Hematopoietic multipotent progenitor cell treated with erythropoietin and hydrocortisone succinate and interleukin-3 and kit ligand, for 8 days (in vitro differentiated cells): ENCODE measurements at regions not wholly inside any gene's neighbourhood (a gene's known extent, or its start where the extent isn't known, plus 50 kb on each side); places are given as distances from the start of the nearest gene placed in this dataset.
"Not testable (repeated sequence)": the region's sequence is repeated elsewhere in the genome, so short reads cannot be mapped to it uniquely, and the experiment has no call there.

Source experiments
- DNase-seq: peaks from one replicate; pipeline ENCODE4 v3.0.0-alpha.2; 2015

DNA sequence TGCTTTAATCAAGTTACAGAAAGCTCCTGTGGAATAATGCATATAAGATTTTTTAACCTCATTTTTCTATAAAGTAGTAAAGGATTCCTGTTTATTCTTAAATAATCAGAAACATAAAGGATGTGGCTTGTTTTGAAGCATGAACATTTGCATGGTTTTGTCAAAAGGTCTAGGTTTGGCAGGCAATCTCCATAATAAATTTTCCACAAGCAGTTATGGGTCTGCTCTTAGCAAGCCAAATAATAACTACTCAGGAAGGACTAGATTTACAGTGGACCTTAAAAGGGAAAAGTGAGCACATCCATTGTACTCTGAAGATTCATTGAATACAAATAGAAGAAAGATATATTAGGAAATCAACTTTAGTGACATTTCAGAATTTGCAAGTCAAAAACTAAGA is 407.3 kb upstream of the CBLB start:
- no peak for DNase-seq

DNA sequence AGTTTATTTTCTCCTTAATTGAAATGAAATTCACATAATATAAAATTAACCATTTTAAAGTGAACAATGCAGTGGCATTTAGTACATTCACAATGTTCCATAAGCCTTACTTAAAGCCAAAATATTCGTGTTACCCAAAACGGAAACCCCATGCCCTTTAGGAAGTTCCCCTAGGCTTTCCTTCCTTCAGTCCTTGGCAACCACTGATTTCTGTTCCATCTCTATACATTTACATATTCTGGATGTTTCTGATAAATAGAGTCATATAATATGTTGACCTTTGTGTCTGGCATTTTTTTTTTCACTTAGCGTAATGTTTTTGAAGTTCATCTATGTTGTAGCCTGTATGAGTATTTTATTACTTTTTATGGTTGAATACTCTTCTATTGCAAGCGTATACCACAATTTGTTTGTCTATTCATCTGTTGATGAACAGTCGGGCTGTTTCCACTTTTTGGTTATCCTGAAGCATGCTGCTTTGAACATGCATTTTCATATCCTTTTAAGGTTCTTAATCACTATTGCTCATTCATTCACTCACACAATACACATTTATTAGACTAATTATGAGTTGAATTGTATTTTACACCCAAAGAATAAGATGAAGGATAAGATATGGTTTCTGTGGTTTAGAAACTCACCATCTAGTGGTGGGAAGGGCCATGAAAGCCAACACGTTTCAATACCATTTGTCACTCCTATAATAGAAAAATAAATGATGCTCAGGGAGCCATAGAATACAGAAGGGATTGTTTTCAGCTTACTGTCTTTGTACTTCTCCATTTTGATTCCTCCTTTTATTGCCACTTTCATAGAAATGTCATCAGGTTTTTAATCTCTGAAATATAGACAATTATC is 408.2 kb upstream of the CBLB start:
- DNase-seq = no peak

DNA sequence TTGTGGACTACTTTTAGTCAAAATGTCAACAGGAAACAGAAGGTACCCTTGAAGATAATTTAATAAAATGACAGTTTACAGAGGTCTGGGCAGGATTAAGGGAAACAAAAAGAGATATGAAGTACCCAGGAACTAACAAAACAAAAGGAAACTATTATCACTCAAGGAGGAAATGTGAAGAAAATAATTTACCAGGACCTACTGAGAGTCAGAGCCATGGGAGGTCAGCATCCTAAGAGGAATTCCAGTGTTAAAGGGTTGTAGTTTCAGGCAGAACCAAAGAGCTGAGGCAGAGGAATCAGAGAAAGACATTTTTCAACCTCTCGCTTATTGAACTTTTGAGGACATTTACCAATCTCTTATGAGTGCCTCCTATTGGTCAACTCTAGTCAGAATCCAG is 408.9 kb upstream of the CBLB start:
- DNase-seq = no peak

DNA sequence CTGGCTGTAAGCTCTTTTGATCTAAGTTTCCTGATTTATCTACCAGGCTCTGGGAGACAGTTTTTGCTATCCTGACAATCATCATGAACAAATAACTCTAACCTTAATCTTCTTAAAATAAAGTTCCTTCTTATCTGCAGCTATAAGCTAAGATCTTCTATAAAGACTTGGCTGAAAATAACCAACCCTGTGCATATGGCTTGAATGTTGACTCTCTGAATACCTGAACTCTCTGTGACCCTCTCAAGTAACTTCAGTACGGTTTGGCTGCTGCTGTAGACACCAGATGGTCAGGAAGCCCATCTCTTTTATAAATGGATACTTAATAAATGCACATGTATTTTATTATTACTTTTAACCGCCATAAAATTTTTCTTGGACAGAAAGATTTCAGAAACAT is 412.4 kb upstream of the CBLB start:
- no peak for DNase-seq

DNA sequence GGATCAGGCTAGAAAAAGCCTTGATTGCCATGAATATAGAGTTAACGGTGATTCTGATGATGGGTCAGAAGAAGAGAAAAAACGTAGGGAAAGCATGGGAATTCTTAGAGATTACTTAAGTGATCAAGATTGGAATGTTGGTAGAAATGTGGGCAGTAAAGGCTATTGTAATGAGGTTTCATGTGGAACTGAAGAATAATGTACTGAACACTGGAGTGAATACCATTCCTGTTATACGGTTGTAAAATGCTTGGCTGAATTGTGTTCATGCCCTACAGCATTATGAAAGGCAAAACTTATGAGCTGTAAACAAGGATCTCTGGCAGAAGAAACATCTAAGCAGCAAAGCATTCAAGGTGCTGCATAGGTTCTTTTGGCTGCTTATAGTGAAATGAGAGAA is 414.1 kb upstream of the CBLB start:
- no peak for DNase-seq

DNA sequence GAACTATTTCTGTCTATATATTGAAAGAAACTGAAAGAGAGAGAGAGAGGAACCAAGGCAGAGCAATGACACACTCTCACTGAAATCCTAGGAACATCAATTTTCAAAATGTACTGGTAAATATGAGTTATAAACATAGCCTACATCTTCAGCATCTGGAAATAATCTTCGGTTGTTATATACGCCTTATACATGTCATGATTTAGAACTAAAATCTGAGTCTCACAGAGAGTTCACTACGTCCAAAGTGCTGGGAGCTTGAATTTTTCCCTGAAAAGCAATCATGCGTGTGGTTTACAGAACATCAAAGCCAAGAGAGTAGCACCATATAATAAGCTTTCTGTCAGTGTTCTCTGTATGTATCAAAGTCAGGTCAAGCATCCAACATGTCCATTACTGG is 420.0 kb upstream of the CBLB start:
- DNase-seq = no peak

DNA sequence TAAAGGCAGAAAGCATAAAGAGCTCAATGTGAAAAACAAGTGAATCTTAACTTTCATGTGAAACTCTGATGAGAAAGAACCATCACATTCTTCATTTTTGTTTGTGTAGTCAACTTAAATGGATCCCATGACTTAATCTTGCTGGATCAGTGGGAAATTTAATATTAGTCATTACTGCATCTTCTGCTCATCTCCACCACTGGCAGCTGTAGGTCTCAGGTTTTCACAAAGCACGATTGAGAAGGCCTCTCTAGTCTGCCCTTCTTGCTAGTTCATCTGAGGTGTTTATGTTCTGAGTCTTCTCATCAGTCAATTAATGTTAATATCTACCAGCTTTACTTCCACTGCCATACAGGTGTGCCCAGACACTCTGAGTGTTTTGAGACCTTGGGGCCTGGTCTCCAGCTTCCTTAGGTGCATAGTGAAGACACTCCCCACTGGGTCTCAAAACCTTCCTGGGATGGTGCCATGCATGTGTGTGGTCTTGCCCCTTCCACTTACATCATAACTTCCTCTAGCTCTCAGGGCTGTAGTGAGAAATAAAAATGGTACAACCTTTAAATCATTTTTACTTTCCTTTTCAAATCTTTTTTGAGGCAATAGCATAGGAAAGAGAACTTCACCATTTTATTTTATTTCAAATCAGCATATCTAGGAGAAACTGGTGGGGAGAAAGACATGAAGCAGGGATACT is 421.6 kb upstream of the CBLB start:
- no peak for DNase-seq

DNA sequence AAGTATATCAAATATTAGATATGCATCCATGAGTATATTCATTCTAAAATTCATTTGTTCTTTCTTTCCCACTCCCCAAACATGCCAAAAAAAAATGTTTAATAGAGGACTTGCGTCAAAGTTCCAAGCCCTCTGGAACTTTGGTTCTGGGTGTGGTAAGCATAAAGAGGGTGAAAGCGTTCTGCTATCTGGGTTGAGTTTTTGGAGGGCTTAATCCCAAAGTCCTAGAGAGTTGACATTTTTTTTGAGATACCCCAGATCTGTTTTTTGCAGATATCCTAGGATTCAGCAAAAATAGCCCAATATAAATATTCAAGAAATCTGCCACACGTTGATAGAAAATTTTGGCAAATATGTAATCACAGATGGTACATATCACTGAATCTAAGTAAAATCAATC is 424.3 kb upstream of the CBLB start:
- DNase-seq = no peak

DNA sequence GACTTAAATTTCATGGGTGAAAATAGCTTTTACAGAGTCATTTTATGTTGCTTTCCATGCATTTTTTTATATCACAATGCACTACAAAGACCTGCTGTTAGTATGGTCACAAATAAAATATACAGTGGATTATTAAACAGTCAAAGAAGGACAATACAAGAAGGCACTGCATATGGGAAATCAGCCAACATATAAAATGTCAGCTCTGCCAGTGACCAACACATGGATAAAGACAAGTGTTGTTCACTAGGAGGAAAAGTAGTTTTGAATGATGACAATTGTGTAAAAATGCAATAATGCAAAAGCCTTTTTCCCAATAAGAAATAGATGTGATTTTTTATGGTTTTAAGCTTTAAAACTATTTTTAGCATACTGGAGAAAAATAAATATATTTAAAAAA is 425.3 kb upstream of the CBLB start:
- DNase-seq = no peak

DNA sequence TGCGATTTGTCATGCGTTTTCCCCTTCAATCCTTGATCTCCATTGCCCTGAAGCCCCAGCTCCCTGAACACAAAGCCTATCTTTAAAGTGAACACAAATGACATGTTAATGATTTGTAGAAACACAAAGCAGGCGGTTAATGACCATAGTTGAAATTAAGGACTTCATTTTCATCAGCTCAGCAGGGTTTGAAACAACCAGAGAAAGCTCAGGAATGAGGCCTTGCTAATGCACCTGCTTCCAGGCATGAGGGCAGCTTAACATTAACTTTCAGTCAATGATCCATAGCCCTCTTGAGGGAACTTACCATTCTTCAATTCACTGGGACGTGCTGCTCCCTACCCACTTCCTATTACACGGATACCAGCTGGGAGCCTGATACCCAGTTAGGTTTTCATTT is 427.2 kb upstream of the CBLB start:
- no peak for DNase-seq

DNA sequence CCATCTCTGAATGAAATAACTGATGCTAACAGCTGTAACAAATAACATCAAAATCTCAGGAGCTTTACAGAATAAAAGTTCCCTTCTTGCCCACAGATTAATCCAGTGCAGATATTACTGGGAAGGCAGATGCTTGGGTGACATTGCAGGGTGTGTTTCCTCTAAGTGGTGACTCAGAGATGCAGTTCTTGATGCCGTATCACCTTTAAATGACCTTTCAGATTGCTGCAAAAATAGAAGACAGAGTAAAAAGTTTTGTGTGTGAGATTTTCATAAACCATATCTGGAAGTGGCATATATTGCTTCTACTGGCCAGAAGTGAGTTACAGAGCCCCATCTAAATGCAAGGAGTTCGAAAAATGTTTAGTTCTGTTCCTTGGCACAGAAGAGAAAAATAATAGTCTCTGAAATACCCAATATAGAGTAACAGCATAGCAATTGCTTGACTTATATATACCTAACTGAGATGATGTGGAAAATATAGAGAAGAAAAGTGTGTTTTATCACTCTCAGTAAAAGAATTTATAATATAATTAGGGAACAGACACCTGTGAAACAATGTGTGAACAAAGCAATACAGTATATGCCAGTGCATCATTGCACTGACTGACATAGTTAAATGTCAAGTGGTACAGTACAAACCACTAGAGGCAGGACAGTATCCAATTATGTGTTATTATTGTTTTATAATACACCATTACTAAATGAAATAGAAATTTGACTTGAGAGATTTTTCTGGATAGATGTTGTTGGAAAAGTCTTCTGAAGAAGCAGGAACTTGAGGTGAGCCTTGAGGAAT is 430.7 kb upstream of the CBLB start:
- no peak for DNase-seq

DNA sequence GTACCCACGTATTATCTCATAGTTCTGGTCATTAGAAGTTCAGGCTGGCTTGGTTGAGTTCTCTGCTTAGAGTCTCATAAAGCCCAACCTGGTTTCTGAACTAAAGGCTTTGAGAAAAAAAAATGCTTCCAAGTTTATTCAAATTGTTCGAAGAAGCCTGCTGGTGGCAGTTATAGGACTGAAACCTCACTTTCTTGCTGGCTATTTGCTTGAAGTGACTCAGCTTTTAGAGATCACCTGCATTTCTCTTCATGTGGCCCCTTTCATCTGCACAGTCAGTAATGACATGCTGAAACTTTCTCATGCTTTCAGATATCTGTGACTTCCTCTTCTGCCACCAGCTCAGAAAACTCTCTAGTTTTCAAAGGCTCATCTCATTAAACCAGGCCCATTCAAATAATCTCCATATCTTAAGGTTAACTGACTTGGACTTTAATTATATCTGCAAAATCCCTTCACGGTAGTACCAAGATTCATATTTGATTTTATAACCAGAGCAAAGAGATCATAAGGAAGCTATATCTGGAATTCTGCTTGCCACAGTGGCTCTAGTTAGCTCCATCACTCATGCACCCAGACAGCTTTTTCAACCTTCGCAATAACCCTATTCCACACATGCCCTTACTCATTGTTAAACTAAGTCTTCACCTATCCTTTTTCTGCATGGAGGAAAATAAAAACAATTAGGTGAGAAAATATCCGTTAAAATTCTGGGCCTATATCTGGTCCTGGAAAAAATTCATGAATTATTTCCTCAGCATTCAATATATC is 433.8 kb upstream of the CBLB start:
- DNase-seq = no peak

DNA sequence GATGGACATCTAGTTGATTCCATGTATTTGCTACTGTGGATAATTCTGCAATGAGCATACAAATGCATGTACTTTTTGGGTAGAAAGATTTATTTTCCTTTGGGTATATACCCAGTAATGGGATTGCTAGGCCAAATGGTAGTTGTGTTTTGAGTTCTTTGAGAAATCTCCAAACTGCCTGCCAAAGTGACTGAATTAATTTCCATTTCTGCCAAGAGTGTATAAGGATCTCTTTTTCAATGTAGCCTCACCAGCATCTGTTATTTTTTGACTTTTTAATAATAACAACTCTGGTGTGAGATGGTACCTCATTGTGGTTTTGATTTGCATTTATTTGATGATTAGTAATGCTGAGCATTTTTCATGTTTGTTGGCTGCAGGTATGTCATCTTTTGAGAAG is 435.0 kb upstream of the CBLB start:
- no peak for DNase-seq

DNA sequence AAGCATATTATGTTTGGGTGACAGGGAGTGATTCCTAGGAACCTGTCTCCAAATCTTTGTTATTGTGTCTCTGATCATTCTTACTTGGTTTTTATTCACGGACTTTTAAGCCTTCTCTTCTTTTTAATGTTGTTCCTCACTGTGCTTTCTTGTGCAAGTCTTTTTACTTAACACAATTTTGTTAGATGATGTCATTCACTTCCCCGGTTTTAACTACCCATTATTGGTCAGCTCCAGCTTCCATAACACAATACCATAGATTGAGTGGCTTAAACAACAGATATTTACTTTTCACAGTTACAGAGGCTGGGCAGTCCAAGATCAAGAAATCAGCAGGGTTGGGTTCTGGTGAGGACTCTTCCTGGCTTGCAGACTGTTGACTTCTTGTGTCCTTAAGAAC is 436.3 kb upstream of the CBLB start:
- DNase-seq = no peak

DNA sequence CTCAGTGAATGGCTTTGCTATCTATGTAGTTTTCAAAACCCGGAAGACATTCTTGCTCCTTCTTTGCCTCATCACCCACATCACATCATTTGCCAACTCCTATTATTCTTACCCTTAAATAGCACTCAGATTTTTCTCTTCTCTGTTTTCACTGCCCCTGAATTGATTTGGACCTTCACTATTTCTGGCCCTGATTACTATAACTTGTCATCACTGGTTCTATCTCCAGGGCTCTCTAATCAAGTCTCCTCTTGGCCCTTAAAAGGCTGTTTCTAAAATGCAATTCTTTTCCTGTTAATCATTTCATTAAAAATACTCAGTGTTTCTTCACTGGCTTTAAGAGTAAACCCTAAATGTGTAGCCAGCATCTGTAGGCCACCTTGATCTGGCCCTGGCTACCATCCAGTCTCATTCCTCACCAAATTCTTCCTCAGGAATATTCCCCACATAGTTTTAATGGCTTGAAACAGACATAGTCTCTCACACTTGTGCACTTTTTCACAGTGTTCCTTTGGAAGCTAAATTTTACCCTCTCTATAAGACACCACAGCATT is 437.1 kb upstream of the CBLB start:
- no peak for DNase-seq

DNA sequence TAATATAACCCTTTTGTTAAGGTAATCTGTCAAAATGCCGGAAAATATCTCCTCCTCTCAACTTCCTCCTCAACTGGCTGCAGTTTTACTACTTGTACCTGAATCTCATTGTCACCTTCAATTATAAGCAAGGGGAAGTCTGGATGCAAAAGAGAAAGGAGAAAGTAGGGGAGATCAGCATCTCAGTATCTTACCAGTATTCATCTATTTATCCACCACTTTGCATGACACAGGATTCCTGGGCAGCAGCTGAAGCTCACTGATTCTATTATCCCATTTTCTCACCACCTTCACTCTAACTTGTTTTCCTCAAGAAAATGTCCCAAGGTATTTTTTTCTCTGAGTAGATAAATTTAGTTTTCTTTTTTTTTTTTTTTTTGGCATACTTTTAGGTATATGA is 440.5 kb upstream of the CBLB start:
- DNase-seq = no peak

DNA sequence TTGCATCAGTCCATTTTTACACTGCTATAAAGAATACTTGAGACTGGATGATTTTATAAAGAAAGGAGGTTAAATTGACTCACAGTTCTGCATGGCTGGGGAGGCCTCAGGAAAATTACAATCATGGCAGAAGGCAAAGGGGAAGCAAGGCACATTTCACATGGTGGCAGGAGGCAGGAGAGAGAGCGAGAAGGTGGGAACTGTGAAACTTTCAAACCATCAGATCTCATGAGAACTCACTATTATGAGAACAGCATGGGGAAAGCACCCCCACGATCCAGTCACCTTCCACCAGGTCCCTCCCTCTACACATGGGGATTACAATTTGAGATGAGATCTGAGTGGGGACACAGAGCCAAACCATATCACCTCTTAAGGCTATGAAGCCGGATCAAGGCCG is 441.0 kb upstream of the CBLB start:
- DNase-seq = not testable (repeated sequence)

DNA sequence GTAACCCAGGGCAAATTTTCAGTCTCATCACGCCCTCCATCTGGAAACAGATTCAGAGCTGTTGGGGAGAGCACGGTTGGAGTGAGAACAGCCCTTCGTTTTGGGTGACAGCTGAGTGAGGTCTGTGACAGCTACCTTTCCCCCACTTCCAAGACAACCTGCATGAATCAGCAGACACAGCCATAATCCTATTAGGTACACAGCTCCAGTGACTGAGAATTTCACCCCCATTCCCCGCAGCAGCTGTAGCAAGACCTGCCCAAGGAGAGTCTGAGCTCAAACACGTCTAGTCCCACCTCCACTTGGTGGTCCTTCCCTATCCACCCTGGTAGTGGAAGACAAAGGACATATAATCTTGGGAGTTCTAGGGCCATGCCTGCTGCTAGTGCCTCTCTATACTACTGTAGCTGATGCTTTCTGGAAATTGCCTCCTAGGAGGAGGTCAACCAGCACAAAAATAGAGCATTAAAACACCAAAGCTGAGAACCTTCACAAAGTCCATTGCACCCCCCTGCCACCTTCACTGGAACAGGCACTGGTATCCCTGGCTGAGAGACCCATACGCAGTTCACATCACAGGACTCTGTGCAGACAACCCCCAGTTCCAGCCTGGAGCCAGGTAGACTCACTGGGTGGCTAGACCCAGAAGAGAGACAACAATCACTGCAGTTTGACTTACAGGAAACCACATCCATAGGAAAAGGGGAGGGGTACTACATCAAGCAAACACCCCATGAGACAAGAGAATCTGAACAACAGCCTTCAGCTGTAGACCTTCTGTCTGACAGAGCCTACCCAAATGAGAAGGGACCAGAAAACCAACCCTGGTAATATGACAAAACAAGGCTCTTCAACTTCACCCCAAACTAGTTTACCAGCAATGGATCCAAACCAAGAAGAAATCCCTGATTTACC is 448.6 kb upstream of the CBLB start:
- DNase-seq = no peak

DNA sequence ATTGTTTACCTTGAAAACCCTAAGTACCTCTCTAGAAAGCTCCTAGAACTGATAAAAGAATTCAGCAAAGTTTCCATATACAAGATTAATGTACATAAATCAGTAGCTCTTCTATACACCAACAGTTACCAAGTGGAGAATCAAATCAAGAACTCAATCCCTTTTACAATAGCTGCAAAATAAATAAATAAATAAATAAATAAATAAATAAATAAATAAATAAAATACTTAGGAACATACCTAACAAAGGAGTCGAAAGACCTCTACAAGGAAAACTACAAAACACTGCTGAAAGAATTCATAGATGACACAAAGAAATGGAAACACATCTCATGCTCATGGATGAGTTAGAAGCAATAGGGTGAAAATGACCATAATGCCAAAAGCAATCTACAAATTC is 452.6 kb upstream of the CBLB start:
- not testable (repeated sequence) for DNase-seq

DNA sequence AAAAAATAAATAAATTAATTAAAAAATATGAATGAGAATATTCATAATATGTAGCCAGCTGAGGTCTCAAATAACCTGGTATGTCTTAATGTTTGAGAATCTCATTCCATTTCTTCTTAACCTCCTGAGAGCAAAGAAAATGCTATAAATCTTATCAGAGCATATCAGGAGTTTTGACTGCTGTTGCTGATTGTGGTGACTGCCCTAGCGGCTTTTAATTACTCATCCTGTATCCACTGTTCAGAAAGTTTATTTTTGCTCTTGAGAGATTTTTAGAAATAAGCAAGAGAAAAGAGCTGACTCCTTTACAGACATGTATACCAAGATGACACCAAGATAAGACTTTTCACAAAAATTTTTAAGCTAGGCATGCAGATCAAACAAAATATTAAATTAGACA is 454.8 kb upstream of the CBLB start:
- DNase-seq = no peak

DNA sequence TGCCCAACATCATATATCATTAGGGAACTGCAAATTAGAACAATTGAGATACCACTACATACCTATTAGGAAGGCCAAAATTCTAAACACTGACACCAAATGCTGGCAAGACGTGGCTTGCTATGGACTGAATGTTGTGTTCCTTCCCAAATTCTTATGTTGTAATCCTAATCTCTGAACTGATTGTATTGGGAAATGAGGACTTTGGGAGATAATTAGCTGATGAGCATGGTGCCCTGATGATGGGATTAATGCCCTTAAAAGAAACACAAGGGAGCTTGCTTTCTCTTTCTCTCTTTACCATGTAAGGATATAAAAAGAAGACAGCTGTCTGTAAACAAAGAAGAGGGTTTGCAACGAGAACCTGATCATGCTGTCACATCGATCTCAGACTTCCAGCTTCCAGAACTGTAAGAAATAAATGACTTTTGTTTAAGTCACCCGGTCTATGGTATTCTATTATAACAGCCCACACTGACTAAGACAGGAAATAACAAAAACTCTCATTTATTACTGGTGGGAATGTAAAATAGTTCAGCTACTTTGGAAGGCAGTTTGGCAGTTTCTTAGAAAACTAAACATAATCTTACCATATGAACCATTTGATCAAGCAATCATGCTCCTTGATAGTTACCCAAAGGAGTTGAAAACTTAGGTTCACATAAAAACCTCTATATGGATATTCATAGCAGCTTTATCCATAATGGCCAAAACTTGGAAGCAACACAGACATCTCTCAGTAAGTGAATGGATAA is 458.3 kb upstream of the CBLB start:
- no peak for DNase-seq
